HG03354 (cell line): ENCODE measurements at regions not wholly inside any gene's neighbourhood (a gene's known extent, or its start where the extent isn't known, plus 50 kb on each side); places are given as distances from the start of the nearest gene placed in this dataset.
"Not testable (repeated sequence)": the region's sequence is repeated elsewhere in the genome, so short reads cannot be mapped to it uniquely, and the experiment has no call there.

ENCODE experiments used
- ATAC-seq: cut with Tn5 transposase; IDR thresholded peaks from one replicate; pipeline ENCODE4 v1.9.1; 2021; ENCODE audit warnings: mild to moderate bottlenecking; ENCODE audit not compliant: unreplicated experiment, poor library complexity, severe bottlenecking

- ATAC-seq, result no peak
These were observed 815.0 kb downstream of the CDH18 start for GRCh38 chr5:19172926-19173470.

GRCh38 chr5:19175776-19176570 is 812.0 kb downstream of the CDH18 start:
- ATAC-seq, result no peak

- no peak for ATAC-seq
These were observed 808.4 kb downstream of the CDH18 start for GRCh38 chr5:19179571-19179970.

GRCh38 chr5:19189176-19189575 is 798.8 kb downstream of the CDH18 start:
- ATAC-seq, result no peak

- ATAC-seq, result no peak
These were observed 794.4 kb downstream of the CDH18 start for GRCh38 chr5:19193631-19194030.

GRCh38 chr5:19196631-19197030 is 791.4 kb downstream of the CDH18 start:
- ATAC-seq, result no peak

GRCh38 chr5:19200251-19200650 is 787.7 kb downstream of the CDH18 start:
- ATAC-seq, result no peak

GRCh38 chr5:19208397-19208796 is 779.6 kb downstream of the CDH18 start:
- ATAC-seq, result no peak

- no peak for ATAC-seq
These were observed 777.1 kb downstream of the CDH18 start for GRCh38 chr5:19210886-19211285.

- no peak for ATAC-seq
These were observed 758.7 kb downstream of the CDH18 start for GRCh38 chr5:19229179-19229835.

- no peak for ATAC-seq
These were observed 754.4 kb downstream of the CDH18 start for GRCh38 chr5:19233573-19233972.

GRCh38 chr5:19235101-19235584 is 752.9 kb downstream of the CDH18 start:
- no peak for ATAC-seq

- ATAC-seq, result no peak
These were observed 747.8 kb downstream of the CDH18 start for GRCh38 chr5:19240170-19240569.

GRCh38 chr5:19241690-19242089 is 746.3 kb downstream of the CDH18 start:
- ATAC-seq, result no peak

- ATAC-seq, result not testable (repeated sequence)
These were observed 741.8 kb downstream of the CDH18 start for GRCh38 chr5:19246191-19246590.

- no peak for ATAC-seq
These were observed 740.7 kb downstream of the CDH18 start for GRCh38 chr5:19247302-19247701.

- ATAC-seq, result no peak
These were observed 732.0 kb downstream of the CDH18 start for GRCh38 chr5:19256036-19256435.

- no peak for ATAC-seq
These were observed 729.3 kb downstream of the CDH18 start for GRCh38 chr5:19258686-19259085.

GRCh38 chr5:19261879-19262278 is 726.1 kb downstream of the CDH18 start:
- ATAC-seq, result no peak

GRCh38 chr5:19264821-19265220 is 723.2 kb downstream of the CDH18 start:
- ATAC-seq, result no peak

GRCh38 chr5:19266791-19267190 is 721.2 kb downstream of the CDH18 start:
- ATAC-seq, result no peak
